MM.1S (cell line): ENCODE measurements at regions not wholly inside any gene's neighbourhood (a gene's known extent, or its start where the extent isn't known, plus 50 kb on each side); places are given as distances from the start of the nearest gene placed in this dataset.

Experiments used
- DNase-seq: peaks from one replicate; pipeline ENCODE4 v3.0.0-alpha.2; 2015
- H2AFZ ChIP-seq: fragments of 300-600 bp; sonication (generic); 2 replicates; pipeline ENCODE4 v1.6.0; 2016; ENCODE audit warnings: antibody characterized with exemption, low read length
- H3F3A ChIP-seq: fragments of 300-600 bp; sonication (generic); 2 replicates; pipeline ENCODE4 v1.6.1; 2016; ENCODE audit warnings: mild to moderate bottlenecking, antibody characterized with exemption, low read length, moderate library complexity, mixed read lengths; ENCODE audit not compliant: insufficient read depth
- H3K27ac ChIP-seq: fragments of 300-600 bp; sonication (generic); 2 replicates; pipeline ENCODE4 v1.5.1; 2016; ENCODE audit warnings: mild to moderate bottlenecking, low read length
- H3K27me3 ChIP-seq: fragments of 300-600 bp; sonication (generic); replicated peaks from 2 replicates; pipeline ENCODE4 v1.6.0; 2016; ENCODE audit warnings: low read length; ENCODE audit not compliant: insufficient read depth
- H3K36me3 ChIP-seq: fragments of 300-600 bp; sonication (generic); replicated peaks from 2 replicates; pipeline ENCODE4 v1.6.1; 2016; ENCODE audit warnings: mild to moderate bottlenecking, low read length, mixed read lengths; ENCODE audit not compliant: insufficient read depth
- H3K4me1 ChIP-seq: fragments of 300-600 bp; sonication (generic); 2 replicates; pipeline ENCODE4 v1.6.1; 2016; ENCODE audit warnings: low read length, mixed read lengths
- H3K4me2 ChIP-seq: fragments of 300-600 bp; sonication (generic); 2 replicates; pipeline ENCODE4 v1.6.0; 2016; ENCODE audit warnings: low read depth, low read length
- H3K4me3 ChIP-seq: fragments of 300-600 bp; sonication (generic); 2 replicates; pipeline ENCODE4 v1.5.1; 2016; ENCODE audit warnings: low read length, mixed read lengths
- H3K79me2 ChIP-seq: fragments of 300-600 bp; sonication (generic); 2 replicates; pipeline ENCODE4 v1.6.1; 2016; ENCODE audit warnings: mixed run types, low read length, mixed read lengths
- H3K9ac ChIP-seq: fragments of 300-600 bp; sonication (generic); 2 replicates; pipeline ENCODE4 v1.6.1; 2016; ENCODE audit warnings: low read length, mixed read lengths
- H3K9me2 ChIP-seq: fragments of 300-600 bp; sonication (generic); replicated peaks from 2 replicates; pipeline ENCODE4 v1.6.1; 2016; ENCODE audit warnings: mild to moderate bottlenecking, low read length, mixed read lengths; ENCODE audit not compliant: insufficient read depth
- H3K9me3 ChIP-seq: fragments of 300-600 bp; sonication (generic); replicated peaks from 2 replicates; pipeline ENCODE4 v1.6.1; 2016; ENCODE audit warnings: mild to moderate bottlenecking, low read length, mixed read lengths; ENCODE audit not compliant: insufficient read depth
- H4K20me1 ChIP-seq: fragments of 300-600 bp; sonication (generic); 2 replicates; pipeline ENCODE4 v1.6.1; 2016; ENCODE audit warnings: mild to moderate bottlenecking, low read length, moderate library complexity, mixed read lengths; ENCODE audit not compliant: insufficient read depth
- CTCF ChIP-seq: fragments of 300-600 bp; sonication (generic); IDR thresholded peaks from 2 replicates; pipeline ENCODE4 v1.5.1; 2016; ENCODE audit warnings: antibody characterized with exemption, low read length, mixed read lengths
- EZH2 ChIP-seq: fragments of 300-600 bp; sonication (generic); optimal IDR thresholded peaks from 2 replicates; pipeline ENCODE3; 2017; ENCODE audit warnings: low read depth, mild to moderate bottlenecking, antibody characterized with exemption, low read length, mixed read lengths
- EZH2phosphoT487 ChIP-seq: fragments of 300-600 bp; sonication (generic); IDR thresholded peaks from 2 replicates; pipeline ENCODE4 v1.6.1; 2018; ENCODE audit warnings: antibody characterized with exemption, low read length

- Histone ChIP-seq H3K9me3 (no peaks in the 10 kb centered on the region), H3F3A (no peaks in the 10 kb centered on the region), H4K20me1 (no peaks in the 10 kb centered on the region), H3K27me3 (peaks cover 95% of the 10 kb centered on the region), H3K27ac (no peak overlapping the region), H3K79me2 (no peaks in the 10 kb centered on the region), H3K36me3 (no peaks in the 10 kb centered on the region; the same call in 1 of the 2 replicates), H3K4me1 (no peaks in the 10 kb centered on the region), H2AFZ (no peak overlapping the region), H3K4me2 (no peak overlapping the region), H3K9me2 (no peaks in the 10 kb centered on the region), H3K9ac (no peak overlapping the region), H3K4me3 (no peak overlapping the region)
- DNase-seq, result no peak
- TF ChIP-seq EZH2 (no peak), EZH2phosphoT487 (no peak), CTCF (no peak)
Observed at GRCh38 chr20:58098571-58098970, 129.9 kb downstream of the ANKRD60 start.

GRCh38 chr20:58097943-58098342 lies 130.5 kb downstream of the ANKRD60 start:
- no peaks in the 10 kb centered on the region for H3K9me3 ChIP-seq
- no peak overlapping the region for H3K4me2 ChIP-seq
- H3K9ac ChIP-seq, result no peak overlapping the region
- H3K27me3 ChIP-seq, result peaks cover 95% of the 10 kb centered on the region
- no peaks in the 10 kb centered on the region for H4K20me1 ChIP-seq
- no peak overlapping the region for H2AFZ ChIP-seq
- no peaks in the 10 kb centered on the region for H3K9me2 ChIP-seq
- H3K4me3 ChIP-seq, result no peak overlapping the region
- TF ChIP-seq EZH2, result no peak
- TF ChIP-seq EZH2phosphoT487, result no peak
- TF ChIP-seq CTCF, result no peak
- H3K36me3 ChIP-seq, result no peaks in the 10 kb centered on the region; the same call in 1 of the 2 replicates
- no peak for DNase-seq
- no peak overlapping the region for H3K27ac ChIP-seq
- H3K79me2 ChIP-seq, result no peaks in the 10 kb centered on the region
- H3K4me1 ChIP-seq, result no peaks in the 10 kb centered on the region
- H3F3A ChIP-seq, result no peaks in the 10 kb centered on the region

GRCh38 chr20:58097429-58097828 lies 131.0 kb downstream of the ANKRD60 start:
- no peaks in the 10 kb centered on the region for H4K20me1 ChIP-seq
- H3K4me1 ChIP-seq, result no peaks in the 10 kb centered on the region
- H3K4me3 ChIP-seq, result no peak overlapping the region
- TF ChIP-seq CTCF, result no peak
- TF ChIP-seq EZH2, result no peak
- TF ChIP-seq EZH2phosphoT487, result no peak
- no peaks in the 10 kb centered on the region for H3K79me2 ChIP-seq
- no peak overlapping the region for H3K9ac ChIP-seq
- H3K9me3 ChIP-seq, result no peaks in the 10 kb centered on the region
- no peaks in the 10 kb centered on the region for H3K9me2 ChIP-seq
- H3F3A ChIP-seq, result no peaks in the 10 kb centered on the region
- no peak overlapping the region for H3K27ac ChIP-seq
- H3K27me3 ChIP-seq, result peaks cover 95% of the 10 kb centered on the region
- no peak overlapping the region for H2AFZ ChIP-seq
- DNase-seq, result no peak
- H3K36me3 ChIP-seq, result no peaks in the 10 kb centered on the region; the same call in 1 of the 2 replicates
- H3K4me2 ChIP-seq, result no peak overlapping the region
